Panc1 (cell line): ENCODE measurements at regions not wholly inside any gene's neighbourhood (a gene's known extent, or its start where the extent isn't known, plus 50 kb on each side); places are given as distances from the start of the nearest gene placed in this dataset.

Experiments used
- ATAC-seq: fragments of 200-7000 bp; cut with Tn5 transposase; 2 replicates; pipeline ENCODE4 v1.9.1; 2020; ENCODE audit warnings: mild to moderate bottlenecking, moderate library complexity
- BruUV-seq: library from RNA; stranded (reverse); fragments of 400-500 nt; replicated peaks from 2 replicates; lab custom pipeline; 2021; lab: Mats Ljungman, UMichigan
- CTCF ChIA-PET: fragments of 300-600 bp; sonication (Branson Sonifier 250); formaldehyde crosslinking; loops from one replicate; lab custom pipeline; 2022; ENCODE audit warnings: antibody characterized with exemption; lab: Charles Lee
- POLR2A ChIA-PET: fragments of 300-600 bp; sonication (Branson Sonifier 250); formaldehyde crosslinking; loops from one replicate; lab custom pipeline; 2022; ENCODE audit warnings: antibody characterized with exemption; lab: Charles Lee
- DNase-seq: peaks from one replicate; pipeline ENCODE4 v3.0.0-alpha.2; 2010; ENCODE audit warnings: low read depth, low spot score
- H3K27ac ChIP-seq: 2 replicates; pipeline ENCODE4 v1.5.1; 2011; ENCODE audit warnings: mild to moderate bottlenecking, low read length, inconsistent platforms
- H3K27me3 ChIP-seq: fragments of 200-500 bp; sonication (Bioruptor generic); 2 replicates; pipeline ENCODE4 v1.6.0; 2014; ENCODE audit warnings: low read length, inconsistent platforms; ENCODE audit not compliant: control insufficient read depth, insufficient read depth
- H3K36me3 ChIP-seq: fragments of 200-500 bp; sonication (Bioruptor generic); 2 replicates; pipeline ENCODE4 v1.5.1; 2014; ENCODE audit warnings: inconsistent platforms, mild to moderate bottlenecking, low read length, moderate library complexity; ENCODE audit not compliant: control insufficient read depth, insufficient read depth
- H3K4me1 ChIP-seq: 2 replicates; pipeline ENCODE4 v1.5.1; 2011; ENCODE audit warnings: inconsistent platforms, mild to moderate bottlenecking, low read length, moderate library complexity; ENCODE audit not compliant: control insufficient read depth, insufficient read depth
- H3K4me3 ChIP-seq, 2 experiments: 2 replicates each; pipeline ENCODE4 v1.5.1; 2011 to 2012; ENCODE audit warnings: low read depth in 2 of 2, low read length in 2 of 2, mild to moderate bottlenecking in 2 of 2, inconsistent platforms in 1 of 2, moderate library complexity in 1 of 2
- H3K9me3 ChIP-seq: fragments of 200-500 bp; sonication (Bioruptor generic); 2 replicates; pipeline ENCODE4 v1.5.1; 2014; ENCODE audit warnings: low read depth, mild to moderate bottlenecking, inconsistent platforms, low read length, moderate library complexity; ENCODE audit not compliant: control insufficient read depth, insufficient read depth
- CTCF ChIP-seq: fragments of 450-650 bp; IDR thresholded peaks from 2 replicates; pipeline ENCODE4 v1.5.1; 2017; ENCODE audit warnings: mild to moderate bottlenecking
- POLR2AphosphoS5 ChIP-seq: IDR thresholded peaks from 2 replicates; pipeline ENCODE4 v1.6.1; 2012; ENCODE audit warnings: mild to moderate bottlenecking, low read depth, low read length, moderate library complexity
- REST ChIP-seq, 2 experiments: IDR thresholded peaks; 2 replicates each; pipeline ENCODE4 v1.6.1; 2011 to 2012; ENCODE audit warnings: low read depth in 2 of 2, control low read depth in 1 of 2, low read length in 1 of 2, mild to moderate bottlenecking in 1 of 2, moderate library complexity in 1 of 2; ENCODE audit not compliant: insufficient read depth in 1 of 2
- SIN3A ChIP-seq: IDR thresholded peaks from 2 replicates; pipeline ENCODE4 v1.6.1; 2012; ENCODE audit warnings: low read depth, mild to moderate bottlenecking, low read length, moderate library complexity, borderline replicate concordance; ENCODE audit not compliant: insufficient read depth
- TCF7L2 ChIP-seq: IDR thresholded peaks from 2 replicates; pipeline ENCODE4 v1.6.1; 2011; ENCODE audit warnings: mild to moderate bottlenecking, low read depth, low read length, inconsistent platforms
- in situ Hi-C: cut with HindIII; loops from 2 replicates; pipeline ENCODE4 v1.10.0; 2016; ENCODE audit warnings: low sequenced_read_pairs, low pct_unique_long_range_greater_than_20kb
- intact Hi-C: fragments of 100-400 bp; cut with micrococcal nuclease; formaldehyde crosslinking; loops from one replicate; pipeline ENCODE4 v1.10.0; 2022; ENCODE audit not compliant: unreplicated experiment

GRCh38 chr4:52407545-52407944 lies 251.6 kb downstream of the USP46 start:
- no peak for ATAC-seq
- Histone ChIP-seq H3K9me3 (no peaks in the 10 kb centered on the region), H3K27ac (no peak overlapping the region), H3K36me3 (no peaks in the 10 kb centered on the region), H3K4me1 (no peaks in the 10 kb centered on the region), H3K27me3 (no peaks in the 10 kb centered on the region; the same call in 1 of the 2 replicates), H3K4me3 (no peak overlapping the region)
- no TSS peak for BruUV-seq
- CTCF ChIA-PET: no interaction called here
- in situ Hi-C loops (no loop called here), intact Hi-C loops (no loop called here)
- no peak for TF ChIP-seq REST (IDR thresholded peaks at IDR 0.05; ENCODE audit: insufficient read depth in 1 of 2, low read depth in 2 of 2, low read length in 1 of 2)
- TF ChIP-seq TCF7L2: no peak
- TF ChIP-seq POLR2AphosphoS5: no peak
- TF ChIP-seq SIN3A: no peak
- TF ChIP-seq CTCF: no peak
- no peak for DNase-seq
- POLR2A ChIA-PET: no interaction called here

- CTCF ChIA-PET: no interaction called here
- no peak for TF ChIP-seq CTCF
- TF ChIP-seq TCF7L2: no peak
- TF ChIP-seq POLR2AphosphoS5: no peak
- TF ChIP-seq SIN3A: no peak
- TF ChIP-seq REST (IDR thresholded peaks at IDR 0.05; ENCODE audit: insufficient read depth in 1 of 2, low read depth in 2 of 2, low read length in 1 of 2): no peak
Measured at GRCh38 chr4:52408032-52408431, 251.1 kb downstream of the USP46 start.

More at GRCh38 chr4:52408032-52408431, 251.1 kb downstream of the USP46 start:
- Histone ChIP-seq H3K9me3 (no peaks in the 10 kb centered on the region), H3K27me3 (no peaks in the 10 kb centered on the region; the same call in 1 of the 2 replicates), H3K4me3 (no peak overlapping the region), H3K27ac (no peak overlapping the region), H3K36me3 (no peaks in the 10 kb centered on the region), H3K4me1 (no peaks in the 10 kb centered on the region)
- POLR2A ChIA-PET: no interaction called here
- intact Hi-C loops (no loop called here), in situ Hi-C loops (no loop called here)
- DNase-seq (no peak), ATAC-seq (no peak)
- BruUV-seq: no TSS peak
